Ishikawa (cell line): ENCODE measurements at regions not wholly inside any gene's neighbourhood (a gene's known extent, or its start where the extent isn't known, plus 50 kb on each side); places are given as distances from the start of the nearest gene placed in this dataset.

Experiments used
- CEBPB ChIP-seq: IDR thresholded peaks from 2 replicates; pipeline ENCODE4 v1.6.1; 2012
- CREB1 ChIP-seq: IDR thresholded peaks from 2 replicates; pipeline ENCODE4 v1.6.1; 2012; ENCODE audit warnings: low read depth
- EGR1 ChIP-seq: IDR thresholded peaks from 2 replicates; pipeline ENCODE4 v1.6.1; 2012
- EP300 ChIP-seq: IDR thresholded peaks from 2 replicates; pipeline ENCODE4 v1.6.1; 2012; ENCODE audit warnings: borderline replicate concordance
- FOXM1 ChIP-seq: IDR thresholded peaks from 2 replicates; pipeline ENCODE4 v1.6.1; 2012; ENCODE audit warnings: low read depth, borderline replicate concordance
- NFIC ChIP-seq: IDR thresholded peaks from 2 replicates; pipeline ENCODE4 v1.6.1; 2012
- RAD21 ChIP-seq: IDR thresholded peaks from 2 replicates; pipeline ENCODE4 v1.6.1; 2012; ENCODE audit warnings: low read depth
- REST ChIP-seq: IDR thresholded peaks from 2 replicates; pipeline ENCODE4 v1.6.1; 2012; ENCODE audit warnings: low read depth, mild to moderate bottlenecking
- TAF1 ChIP-seq: IDR thresholded peaks from 2 replicates; pipeline ENCODE4 v1.6.1; 2012; ENCODE audit warnings: low read depth, mild to moderate bottlenecking
- TCF12 ChIP-seq: IDR thresholded peaks from 2 replicates; pipeline ENCODE4 v1.6.1; 2012; ENCODE audit warnings: low read depth
- TEAD4 ChIP-seq: IDR thresholded peaks from 2 replicates; pipeline ENCODE4 v1.6.1; 2012
- YY1 ChIP-seq: IDR thresholded peaks from 2 replicates; pipeline ENCODE4 v1.6.1; 2012; ENCODE audit warnings: low read depth
- ZBTB7A ChIP-seq: IDR thresholded peaks from 2 replicates; pipeline ENCODE4 v1.6.1; 2012; ENCODE audit warnings: low read depth
- TF ChIP-seq, protein P1 (sequence below): IDR thresholded peaks from 2 replicates; pipeline ENCODE4 v1.6.1; 2012
- TF ChIP-seq, protein P2 (sequence below): IDR thresholded peaks from 2 replicates; pipeline ENCODE4 v1.6.1; 2012

DNA sequence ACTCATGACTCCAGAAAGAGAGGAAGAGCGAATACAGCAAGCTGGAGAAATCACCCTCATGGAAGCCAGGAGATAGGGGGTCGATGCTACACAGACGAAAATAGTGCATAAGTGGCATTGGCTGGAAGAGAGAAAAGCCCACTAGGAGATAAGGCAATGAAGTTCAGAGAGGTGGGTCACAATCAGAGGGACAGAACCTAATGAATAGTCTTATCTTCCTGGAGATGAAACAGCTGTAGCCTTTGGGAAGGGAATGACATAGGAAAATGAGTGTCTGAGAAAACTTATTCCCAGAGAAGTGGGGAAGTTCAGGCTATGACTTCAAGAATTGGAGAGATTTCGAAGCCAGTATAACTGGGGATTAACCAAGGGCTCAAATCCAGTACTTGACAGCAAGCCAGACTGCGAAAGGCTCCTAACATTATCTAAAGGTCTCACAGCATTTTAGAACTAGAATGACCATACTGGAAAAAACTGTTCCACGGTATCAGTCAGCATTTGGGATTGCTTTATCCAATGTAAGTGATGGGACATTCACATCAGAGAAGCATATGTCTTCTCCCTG lies 211.1 kb downstream of the ZNF365 start:
- no peak for TF ChIP-seq YY1
- no peak for TF ChIP-seq TCF12
- no peak for TF ChIP-seq ZBTB7A
- no peak for TF ChIP-seq EGR1
- TF ChIP-seq EP300, result no peak
- no peak for TF ChIP-seq RAD21
- TF ChIP-seq, protein P1, sequence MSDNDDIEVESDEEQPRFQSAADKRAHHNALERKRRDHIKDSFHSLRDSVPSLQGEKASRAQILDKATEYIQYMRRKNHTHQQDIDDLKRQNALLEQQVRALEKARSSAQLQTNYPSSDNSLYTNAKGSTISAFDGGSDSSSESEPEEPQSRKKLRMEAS, result no peak
- no peak for TF ChIP-seq TAF1
- no peak for TF ChIP-seq CREB1
- TF ChIP-seq REST, result no peak

- TF ChIP-seq RAD21 (no peak), FOXM1 (no peak), YY1 (no peak), ZBTB7A (no peak)
- TF ChIP-seq, protein P1, result no peak
These were observed 212.8 kb downstream of the ZNF365 start for GRCh38 chr10:62587011-62587410.

- TF ChIP-seq ZBTB7A (no peak), YY1 (no peak), FOXM1 (no peak), NFIC (no peak), TEAD4 (no peak)
These were observed 213.9 kb downstream of the ZNF365 start for GRCh38 chr10:62588116-62588515.

DNA sequence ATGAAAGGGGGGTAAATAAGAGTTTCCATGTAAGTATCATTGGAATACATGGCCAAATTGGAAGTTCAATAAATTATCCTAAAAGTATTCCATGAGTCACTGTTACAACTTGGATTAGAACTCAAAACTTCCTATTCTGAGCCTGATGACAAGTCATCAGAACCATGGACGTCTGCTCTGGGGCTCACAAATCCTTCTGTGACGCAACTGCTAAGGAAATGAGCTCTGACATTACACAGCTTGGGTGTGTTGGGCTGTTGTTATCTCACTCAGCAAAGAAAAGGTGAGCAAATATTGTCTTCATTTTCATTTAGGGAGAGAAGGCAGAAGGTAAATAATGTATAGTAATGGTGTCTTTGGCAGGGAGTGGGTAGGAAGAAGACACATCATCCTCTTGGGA lies 214.8 kb upstream of the ADO start:
- TF ChIP-seq ZBTB7A, result no peak
- TF ChIP-seq NFIC, result no peak
- TF ChIP-seq, protein P1, result no peak
- TF ChIP-seq, protein P2, sequence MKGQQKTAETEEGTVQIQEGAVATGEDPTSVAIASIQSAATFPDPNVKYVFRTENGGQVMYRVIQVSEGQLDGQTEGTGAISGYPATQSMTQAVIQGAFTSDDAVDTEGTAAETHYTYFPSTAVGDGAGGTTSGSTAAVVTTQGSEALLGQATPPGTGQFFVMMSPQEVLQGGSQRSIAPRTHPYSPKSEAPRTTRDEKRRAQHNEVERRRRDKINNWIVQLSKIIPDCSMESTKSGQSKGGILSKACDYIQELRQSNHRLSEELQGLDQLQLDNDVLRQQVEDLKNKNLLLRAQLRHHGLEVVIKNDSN, result no peak
- TF ChIP-seq CEBPB, result no peak
- TF ChIP-seq EP300, result no peak
- TF ChIP-seq YY1, result no peak
- TF ChIP-seq CREB1, result no peak
- TF ChIP-seq EGR1, result no peak
- no peak for TF ChIP-seq RAD21
- TF ChIP-seq REST, result no peak
- no peak for TF ChIP-seq TAF1

GRCh38 chr10:62590306-62590705 lies 214.2 kb upstream of the ADO start:
- TF ChIP-seq EGR1 (no peak), TCF12 (no peak), REST (no peak)

- no peak for TF ChIP-seq CREB1
- TF ChIP-seq RAD21, result peak; percentile 91
These were observed 210.4 kb upstream of the ADO start for GRCh38 chr10:62594093-62594520.
